ENCODE measurements at regions not wholly inside any gene's neighbourhood (a gene's known extent, or its start where the extent isn't known, plus 50 kb on each side); places are given as distances from the start of the nearest gene placed in this dataset.

DNA sequence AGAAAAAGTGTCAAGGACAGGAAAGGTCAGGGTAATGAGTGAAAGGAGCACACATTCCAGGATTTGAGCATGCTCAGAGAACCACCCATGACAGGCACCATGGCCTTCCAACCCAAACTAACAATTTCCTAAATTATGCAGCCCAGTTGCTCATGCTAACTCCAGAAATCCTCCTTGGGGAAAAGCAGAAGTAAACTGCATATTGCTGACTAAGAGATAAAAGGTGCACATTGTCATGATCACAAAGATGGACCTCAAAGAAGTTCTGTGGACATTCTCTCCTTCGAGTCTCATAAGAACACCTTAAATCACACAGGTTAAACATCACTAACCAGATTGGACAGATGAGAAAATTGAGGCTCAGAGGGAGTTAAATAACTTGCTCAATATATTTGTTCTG is 97.6 kb upstream of the SLC25A36 start:
- no TSS peak for BruUV-seq (replicated peaks)
- H3K4me2 ChIP-seq (ENCODE audit: low read depth, low read length) = no peak overlapping the region
- intact Hi-C loops (cut with micrococcal nuclease; ENCODE audit: unreplicated experiment) (no loop called here), in situ Hi-C loops (cut with HindIII; ENCODE audit: extremely low pct_ligation_motif_present, low pct_unique_long_range_greater_than_20kb) (no loop called here)
- DNase-seq (ENCODE audit: low spot score) = no peak
- no peaks in the 10 kb centered on the region for H4K20me1 ChIP-seq (ENCODE audit: insufficient read depth, low read length)
- no peaks in the 10 kb centered on the region for H3K4me1 ChIP-seq (ENCODE audit: insufficient read depth, low read length)
- no peaks in the 10 kb centered on the region for H3K9me3 ChIP-seq (ENCODE audit: low read length)
- 0% methylated on average over 1 of the region's 1 CpG for WGBS (ENCODE audit: low lambda C conversion rate)
- no peak for FAIRE-seq
- H3K79me2 ChIP-seq (ENCODE audit: insufficient read depth, low read length) = no peaks in the 10 kb centered on the region
- ChIA-PET POLR2A (no interaction called here), CTCF (ENCODE audit: low intra/inter-chr PET ratio, low total read pairs) (no interaction called here)
- H3K4me3 ChIP-seq (replicated peaks in 1 of 3; ENCODE audit: insufficient read depth in 1 of 3, low read depth in 2 of 3, low read length in 3 of 3) = no peak overlapping the region
- H2AFZ ChIP-seq (ENCODE audit: low read length) = no peak overlapping the region
- ATAC-seq = no peak
- H3K27me3 ChIP-seq (ENCODE audit: control insufficient read depth in 1 of 2, insufficient read depth in 2 of 2, low read length in 2 of 2) = peaks cover 0 to 3% of the 10 kb centered on the region in 2 experiments; a peak in 2 of 5 replicates
- H3K9ac ChIP-seq (ENCODE audit: insufficient read depth, low read depth, low read length) = no peak overlapping the region
- H3K27ac ChIP-seq (ENCODE audit: extremely low read length, insufficient read depth, low read length) = no peak overlapping the region
- TF ChIP-seq SNAI1 (CRISPR knock-in tag; IDR thresholded peaks at IDR 0.05; ENCODE audit: borderline replicate concordance) (no peak), ZNF782 (CRISPR knock-in tag; IDR thresholded peaks at IDR 0.05; ENCODE audit: borderline replicate concordance) (no peak), MAFF (IDR thresholded peaks at IDR 0.05; ENCODE audit: low read depth, low read length) (peak; percentile 83), ZNF710 (CRISPR knock-in tag; IDR thresholded peaks at IDR 0.05; ENCODE audit: borderline replicate concordance) (no peak), AKAP8 (CRISPR knock-in tag; IDR thresholded peaks at IDR 0.05) (no peak), ZNF747 (CRISPR knock-in tag; IDR thresholded peaks at IDR 0.05; ENCODE audit: borderline replicate concordance) (no peak), ZNF253 (CRISPR knock-in tag; IDR thresholded peaks at IDR 0.05; ENCODE audit: borderline replicate concordance) (no peak), E2F1 (CRISPR knock-in tag; IDR thresholded peaks at IDR 0.05) (no peak), ZNF333 (CRISPR knock-in tag; IDR thresholded peaks at IDR 0.05; ENCODE audit: borderline replicate concordance) (no peak), MAFK (conservative IDR thresholded peaks at IDR 0.05 in 1 of 2, IDR thresholded peaks at IDR 0.05 in 1 of 2; ENCODE audit: low read length in 2 of 2) (peak; percentile 75 to 88; a peak in 3 of 4 replicates)
- no peaks in the 10 kb centered on the region for H3K36me3 ChIP-seq (replicated peaks in 1 of 2; ENCODE audit: control insufficient read depth in 1 of 2, insufficient read depth in 2 of 2, low read length in 2 of 2)
